ENCODE measurements at regions not wholly inside any gene's neighbourhood (a gene's known extent, or its start where the extent isn't known, plus 50 kb on each side); places are given as distances from the start of the nearest gene placed in this dataset.

- no peak for DNase-seq
Observed at GRCh38 chr11:130645164-130645842, 196.9 kb downstream of the ADAMTS15 start.

DNA sequence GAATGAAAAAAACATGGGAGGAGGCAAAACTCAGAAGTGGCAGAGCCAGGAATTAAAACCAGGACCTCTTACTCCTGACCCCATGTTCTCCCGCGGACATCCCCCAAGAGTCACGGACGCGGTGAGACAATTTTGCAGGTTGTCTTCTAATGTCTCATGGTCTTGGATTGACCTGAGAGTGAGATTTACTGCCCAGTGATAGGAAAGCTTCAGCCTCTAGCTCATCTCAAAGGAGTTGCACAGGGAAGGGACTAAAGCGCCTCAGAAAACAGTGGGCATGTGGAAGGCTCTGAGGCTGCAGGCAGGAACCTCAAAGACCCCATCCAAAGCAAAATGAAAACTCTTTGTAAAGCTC is 197.4 kb downstream of the ADAMTS15 start:
- no peak for DNase-seq

- DNase-seq: no peak
Observed at GRCh38 chr11:130646881-130647280, 198.4 kb downstream of the ADAMTS15 start.

- DNase-seq: no peak
Observed at GRCh38 chr11:130647371-130647770, 198.9 kb downstream of the ADAMTS15 start.

- no peak for DNase-seq
Observed at GRCh38 chr11:130649801-130650200, 201.4 kb downstream of the ADAMTS15 start.

- no peak for DNase-seq
Observed at GRCh38 chr11:130650456-130651030, 202.1 kb downstream of the ADAMTS15 start.

DNA sequence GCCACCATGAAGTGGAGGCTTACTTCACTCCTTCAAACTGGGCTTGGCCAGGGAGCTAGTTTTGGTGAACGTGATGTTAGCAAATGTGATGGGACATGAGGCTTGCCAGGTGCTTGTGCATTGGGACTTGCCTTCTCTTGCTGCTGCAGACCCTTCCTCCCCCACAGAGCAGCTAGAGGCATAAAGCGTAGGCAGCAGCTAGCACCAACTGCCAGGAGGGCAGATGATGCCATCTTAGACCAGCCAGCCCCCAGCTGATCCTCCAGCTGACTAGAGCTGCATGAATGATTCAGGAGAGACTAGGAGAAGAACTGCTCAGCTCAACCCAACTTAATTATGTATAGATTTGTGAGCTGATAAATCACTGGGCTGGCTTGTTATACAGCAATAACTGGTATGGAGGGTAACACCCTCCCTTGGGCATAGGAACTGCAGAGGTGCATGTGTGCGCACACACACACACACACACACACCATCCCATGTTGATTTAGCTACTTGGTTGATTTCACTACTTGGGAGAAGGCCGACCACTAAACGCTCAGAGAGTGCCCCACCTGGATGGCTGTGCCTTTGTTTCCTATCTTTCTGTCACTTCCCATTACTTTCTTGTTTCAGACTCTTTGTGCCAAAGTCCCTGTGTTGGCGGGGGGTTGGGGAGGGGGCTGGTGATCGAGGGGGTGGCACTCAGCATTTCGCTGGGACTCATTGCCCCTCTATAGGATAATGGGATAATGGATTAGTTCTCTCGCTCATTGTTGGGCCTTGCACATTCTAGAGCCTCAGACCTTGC is 202.8 kb downstream of the ADAMTS15 start:
- DNase-seq: no peak

DNA sequence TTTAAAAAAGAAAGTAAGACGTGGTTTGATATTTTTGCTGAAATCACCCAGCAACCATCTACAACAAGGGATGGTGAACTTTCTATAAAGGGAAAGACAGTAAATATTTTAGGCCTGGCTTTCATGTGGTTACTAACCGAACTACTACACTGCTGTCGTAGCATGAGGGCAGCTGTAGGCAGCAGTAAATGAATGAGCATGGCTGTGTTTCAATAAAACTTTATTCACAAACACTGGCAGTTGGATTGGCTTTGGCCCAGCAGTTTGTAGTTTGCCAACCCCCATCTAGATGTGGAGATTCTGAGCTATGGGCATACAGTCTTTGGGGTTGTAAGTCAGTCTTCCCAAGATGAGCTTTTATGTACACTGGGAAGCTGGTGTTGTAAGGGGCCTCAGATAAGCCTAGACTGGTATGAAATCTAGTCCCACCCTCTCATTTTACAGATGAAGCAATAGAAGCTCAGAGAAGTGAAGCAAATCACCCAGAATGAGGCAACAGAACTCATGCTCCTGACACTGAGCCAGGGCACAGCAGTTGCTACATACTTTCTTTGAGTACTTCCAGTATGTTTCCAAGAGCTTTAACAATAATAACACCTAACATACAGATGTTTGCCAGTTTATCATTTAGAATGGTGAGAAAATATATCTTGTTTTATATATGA is 204.4 kb downstream of the ADAMTS15 start:
- DNase-seq: no peak

DNA sequence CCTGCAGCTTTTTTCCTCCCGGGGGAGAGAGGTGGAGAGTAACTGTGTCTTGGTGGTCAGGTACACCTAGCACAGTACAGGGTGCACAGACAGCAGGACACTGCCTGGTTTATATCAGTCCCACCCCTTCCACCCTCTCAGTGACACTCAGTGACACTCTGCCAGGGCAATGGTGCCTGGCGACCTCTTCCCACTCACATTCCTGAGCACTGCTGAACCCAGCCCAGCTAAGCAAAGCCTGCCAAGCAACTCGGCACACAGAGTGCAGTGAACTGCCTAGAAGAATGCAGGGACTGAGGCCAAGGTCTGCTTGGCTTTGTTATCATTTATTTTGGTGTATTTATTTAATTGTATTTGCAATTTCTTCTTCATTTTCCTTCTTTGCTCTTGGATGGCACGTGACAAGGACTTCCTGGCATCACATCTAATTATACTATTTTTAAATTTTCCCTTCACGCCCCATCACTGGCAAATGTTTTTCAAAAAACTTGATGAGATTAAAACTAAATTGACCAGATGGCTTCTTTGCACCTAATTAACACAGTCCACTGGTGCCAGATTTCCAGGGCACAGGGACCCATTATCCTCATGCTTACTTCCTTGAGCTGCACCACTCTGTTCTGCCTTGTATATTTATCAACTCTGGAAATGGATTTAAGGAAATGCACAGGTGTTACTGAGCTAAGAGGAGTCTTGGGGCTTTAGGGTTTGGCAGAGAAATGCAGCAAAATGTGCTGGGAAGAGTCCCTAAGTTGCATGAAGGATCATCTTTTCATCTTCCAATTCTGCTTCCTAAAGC is 205.6 kb downstream of the ADAMTS15 start:
- no peak for DNase-seq

DNA sequence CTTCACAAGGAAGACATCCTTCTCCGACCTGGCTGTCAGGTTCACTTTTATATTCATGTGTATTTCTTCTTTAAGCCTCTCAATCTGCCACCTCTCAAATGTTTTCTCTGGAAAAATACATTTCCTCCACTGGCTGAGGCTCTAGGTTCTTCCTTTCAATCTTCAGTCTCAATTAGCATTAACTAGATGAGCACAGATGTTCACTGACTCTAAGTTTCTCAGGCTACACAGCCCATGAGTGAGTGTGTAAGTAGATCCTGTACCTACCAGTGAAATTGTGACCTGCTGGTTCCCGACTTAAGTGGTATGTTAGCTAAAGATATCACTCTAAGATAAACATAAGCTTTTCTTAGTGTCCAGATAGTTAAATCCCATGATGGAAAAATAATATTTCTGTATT is 206.9 kb downstream of the ADAMTS15 start:
- no peak for DNase-seq

GRCh38 chr11:130666781-130667251 is 218.4 kb downstream of the ADAMTS15 start:
- DNase-seq: no peak

DNA sequence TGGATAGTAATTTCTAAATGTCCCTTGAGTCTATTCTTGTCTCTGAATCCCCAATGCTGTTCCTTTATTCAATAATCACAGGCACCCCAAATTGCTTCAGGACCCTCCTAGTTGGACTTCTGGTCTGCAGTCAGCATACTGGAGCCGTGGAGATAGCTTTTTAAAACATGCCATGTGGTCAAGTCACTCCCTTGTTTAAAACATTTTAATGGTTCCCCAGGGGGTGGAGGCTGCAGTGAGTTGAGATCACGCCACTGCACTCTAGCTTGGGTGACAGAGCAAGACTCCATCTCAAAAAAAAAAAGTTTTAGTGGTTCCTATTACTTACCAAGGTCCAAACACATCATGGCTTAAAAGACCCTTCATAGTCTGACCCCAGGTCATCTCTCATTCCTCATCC is 220.3 kb downstream of the ADAMTS15 start:
- no peak for DNase-seq

DNA sequence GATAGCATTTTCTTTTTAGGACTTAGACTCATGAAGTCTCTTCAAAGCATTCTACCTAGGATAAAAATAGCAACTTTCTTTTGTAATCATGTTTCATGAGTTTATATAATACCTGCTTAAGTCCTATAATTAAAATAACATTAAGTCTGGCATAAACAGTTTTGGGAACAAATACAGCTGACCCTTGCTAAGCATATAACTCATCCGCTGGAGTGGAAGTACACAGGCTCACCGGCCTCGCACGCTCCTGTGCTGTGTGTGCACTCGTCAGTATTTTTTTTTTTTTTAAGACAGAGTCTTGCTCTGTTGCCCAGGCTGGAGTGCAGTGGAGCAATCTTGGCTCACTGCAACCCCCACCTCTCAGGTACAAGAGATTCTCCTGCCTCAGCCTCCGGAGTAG is 221.8 kb downstream of the ADAMTS15 start:
- no peak for DNase-seq

- DNase-seq: peak; percentile 15
Observed at GRCh38 chr11:130671801-130672700, 223.6 kb downstream of the ADAMTS15 start.

GRCh38 chr11:130672911-130673310 is 224.5 kb downstream of the ADAMTS15 start:
- no peak for DNase-seq

DNA sequence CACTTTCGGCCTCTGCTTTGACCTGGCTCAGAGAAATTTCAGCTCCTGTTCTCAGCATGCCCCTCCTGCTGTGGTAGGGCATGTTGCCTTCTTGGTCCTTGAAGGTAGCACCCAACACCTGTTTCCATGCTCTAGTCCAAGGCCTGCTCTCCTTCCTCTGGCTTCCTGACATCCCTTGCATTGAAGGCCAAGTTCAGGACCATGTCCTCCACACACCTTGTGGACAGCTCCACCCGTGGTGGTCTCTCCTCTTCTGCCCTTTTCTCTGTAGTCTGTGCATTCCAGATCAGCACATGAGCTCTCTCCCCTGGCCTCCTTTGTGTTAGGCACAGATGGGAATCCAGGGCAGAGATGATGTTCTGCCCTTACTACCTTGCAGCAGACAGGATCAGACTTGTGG is 225.3 kb downstream of the ADAMTS15 start:
- no peak for DNase-seq

DNA sequence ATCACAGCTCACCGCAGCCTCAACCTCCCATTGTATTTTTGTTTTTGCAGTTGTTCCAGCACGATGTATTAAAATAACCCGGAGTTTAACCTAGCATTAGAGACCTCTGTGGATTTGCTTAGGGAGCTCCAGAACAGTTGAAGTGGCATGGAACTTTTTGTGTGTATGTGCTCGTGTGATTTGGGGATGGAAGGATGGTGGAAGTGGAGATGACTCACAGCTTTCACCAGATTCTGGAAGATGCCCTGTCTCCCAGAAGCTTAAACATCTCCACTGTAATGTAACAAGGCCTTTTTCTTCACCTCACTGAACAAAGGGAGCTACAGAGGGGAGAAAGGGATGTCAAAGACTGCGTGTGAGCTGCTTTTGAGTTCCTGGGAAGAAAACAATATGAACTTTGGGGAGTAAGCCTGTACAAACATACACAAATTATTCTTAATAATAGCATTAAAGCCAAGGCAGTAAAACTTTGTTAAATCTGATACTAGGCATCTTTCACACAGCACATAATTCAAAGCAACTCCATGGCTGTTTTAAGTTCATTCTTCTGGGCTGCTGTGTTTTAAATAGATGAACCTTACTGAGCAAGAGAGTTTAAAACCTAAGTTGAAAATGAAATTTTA is 226.4 kb downstream of the ADAMTS15 start:
- DNase-seq: no peak

GRCh38 chr11:130675371-130675821 is 227.0 kb downstream of the ADAMTS15 start:
- no peak for DNase-seq

DNA sequence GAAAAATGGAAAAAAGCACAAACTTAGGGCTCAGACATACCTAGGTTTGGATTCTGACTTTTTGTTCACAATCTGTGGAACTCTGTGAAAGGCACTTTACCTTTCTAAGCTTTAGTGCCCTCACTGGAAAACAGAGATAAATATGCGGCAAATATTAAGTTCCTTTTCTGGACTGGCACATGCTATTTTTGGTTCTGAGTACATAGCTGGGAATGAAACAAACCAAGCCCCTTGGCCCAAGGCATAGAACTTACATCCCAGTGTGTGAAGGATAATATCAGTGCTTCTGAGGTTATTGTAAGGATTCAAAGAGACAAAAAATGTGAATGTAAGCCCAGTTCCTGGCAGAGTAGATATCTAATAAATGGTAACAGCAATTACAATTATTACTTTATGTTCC is 227.5 kb downstream of the ADAMTS15 start:
- DNase-seq: no peak

- no peak for DNase-seq
Observed at GRCh38 chr11:130677486-130678153, 229.2 kb downstream of the ADAMTS15 start.

Measured in NCI-H1092 (cell line).